ENCODE measurements at regions not wholly inside any gene's neighbourhood (a gene's known extent, or its start where the extent isn't known, plus 50 kb on each side); places are given as distances from the start of the nearest gene placed in this dataset.

GRCh38 chr10:6763423-6763822 is 183.3 kb upstream of the PRKCQ start:
- H3K36me3 ChIP-seq (ENCODE audit: control insufficient read depth in 1 of 2, insufficient read depth in 2 of 2, low read length in 2 of 2): no peaks in the 10 kb centered on the region
- RAD21 ChIA-PET (ENCODE audit: low non-redundant PET in 1 of 2, low total read pairs in 2 of 2, uncharacterized antibody in 2 of 2, unreplicated experiment in 2 of 2): no interaction called here
- TF ChIP-seq RAD21 (IDR thresholded peaks at IDR 0.05; ENCODE audit: low read depth) (no peak), ATF3 (IDR thresholded peaks at IDR 0.05) (no peak)
- no peak overlapping the region for H3K4me3 ChIP-seq (replicated peaks in 1 of 2; ENCODE audit: low read depth in 1 of 2, low read length in 2 of 2)
- no peak for ATAC-seq
- no peaks in the 10 kb centered on the region for H3K79me2 ChIP-seq (ENCODE audit: insufficient read depth, low read length)
- H2AFZ ChIP-seq (ENCODE audit: low read depth, low read length, poor library complexity, severe bottlenecking): no peak overlapping the region
- POLR2A ChIA-PET: no interaction called here
- intact Hi-C loops (cut with micrococcal nuclease): no loop called here
- no peak overlapping the region for H3K27ac ChIP-seq (ENCODE audit: low read depth, low read length)
- H3K9ac ChIP-seq (ENCODE audit: low read length): no peak overlapping the region
- BruUV-seq (replicated peaks): no TSS peak
- CTCF ChIA-PET: no interaction called here
- no peaks in the 10 kb centered on the region; the same call in 1 of the 2 replicates for H3K27me3 ChIP-seq (ENCODE audit: insufficient read depth, low read length)
- no peaks in the 10 kb centered on the region for H4K20me1 ChIP-seq (ENCODE audit: insufficient read depth)
- H3K9me2 ChIP-seq (ENCODE audit: insufficient read depth): no peaks in the 10 kb centered on the region
- no peaks in the 10 kb centered on the region for H3K9me3 ChIP-seq (ENCODE audit: control insufficient read depth in 1 of 2, insufficient read depth in 1 of 2, low read depth in 1 of 2, low read length in 2 of 2)
- no peak overlapping the region for H3K4me2 ChIP-seq (ENCODE audit: low read length)
- H3K4me1 ChIP-seq (ENCODE audit: control insufficient read depth in 1 of 2, insufficient read depth in 2 of 2, low read length in 2 of 2): no peaks in the 10 kb centered on the region
- DNase-seq (ENCODE audit: low read depth, low spot score): no peak

- ChIA-PET POLR2A (no interaction called here), CTCF (no interaction called here), RAD21 (ENCODE audit: low non-redundant PET in 1 of 2, low total read pairs in 2 of 2, uncharacterized antibody in 2 of 2, unreplicated experiment in 2 of 2) (no interaction called here)
- Histone ChIP-seq H3K4me1 (ENCODE audit: control insufficient read depth in 1 of 2, insufficient read depth in 2 of 2, low read length in 2 of 2) (no peaks in the 10 kb centered on the region), H3K9me2 (ENCODE audit: insufficient read depth) (no peaks in the 10 kb centered on the region), H3K79me2 (ENCODE audit: insufficient read depth, low read length) (no peaks in the 10 kb centered on the region), H3K9me3 (ENCODE audit: control insufficient read depth in 1 of 2, insufficient read depth in 1 of 2, low read depth in 1 of 2, low read length in 2 of 2) (no peaks in the 10 kb centered on the region), H3K9ac (ENCODE audit: low read length) (no peak overlapping the region), H4K20me1 (ENCODE audit: insufficient read depth) (no peaks in the 10 kb centered on the region), H3K36me3 (ENCODE audit: control insufficient read depth in 1 of 2, insufficient read depth in 2 of 2, low read length in 2 of 2) (no peaks in the 10 kb centered on the region), H2AFZ (ENCODE audit: low read depth, low read length, poor library complexity, severe bottlenecking) (no peak overlapping the region), H3K27ac (ENCODE audit: low read depth, low read length) (no peak overlapping the region), H3K4me2 (ENCODE audit: low read length) (no peak overlapping the region), H3K4me3 (replicated peaks in 1 of 2; ENCODE audit: low read depth in 1 of 2, low read length in 2 of 2) (no peak overlapping the region), H3K27me3 (ENCODE audit: insufficient read depth, low read length) (no peaks in the 10 kb centered on the region; the same call in 1 of the 2 replicates)
- DNase-seq (ENCODE audit: low read depth, low spot score): no peak
- TF ChIP-seq SRF (IDR thresholded peaks at IDR 0.05; ENCODE audit: low read depth) (no peak), ZNF274 (IDR thresholded peaks at IDR 0.05; ENCODE audit: low read depth, low read length) (no peak), YY1 (IDR thresholded peaks at IDR 0.05; ENCODE audit: extremely low read depth, insufficient replicate concordance, low read depth, low read length) (no peak)
- BruUV-seq (replicated peaks): no TSS peak
- intact Hi-C loops (cut with micrococcal nuclease): no loop called here
- no peak for ATAC-seq
These were observed 182.9 kb upstream of the PRKCQ start for GRCh38 chr10:6763001-6763400.

Measured in HCT116 (cell line).